Activated naive CD8-positive, alpha-beta T cell (primary cell): ENCODE measurements at regions not wholly inside any gene's neighbourhood (a gene's known extent, or its start where the extent isn't known, plus 50 kb on each side); places are given as distances from the start of the nearest gene placed in this dataset.
A peak's percentile ranks its signal among the peaks of the same experiment; 100 is the strongest.

Experiments used
- H3K27ac Mint-ChIP-seq: one replicate; pipeline ENCODE4 v1.8.0; 2021; ENCODE audit warnings: mixed read lengths
- H3K27me3 Mint-ChIP-seq: one replicate; pipeline ENCODE4 v1.8.0; 2021; ENCODE audit warnings: mixed read lengths
- H3K36me3 Mint-ChIP-seq: one replicate; pipeline ENCODE4 v1.8.0; 2021; ENCODE audit warnings: mixed read lengths
- H3K4me1 Mint-ChIP-seq: one replicate; pipeline ENCODE4 v1.8.0; 2021; ENCODE audit warnings: low read depth, mixed read lengths
- H3K4me3 Mint-ChIP-seq: one replicate; pipeline ENCODE4 v1.8.0; 2021; ENCODE audit warnings: mild to moderate bottlenecking, mixed read lengths
- H3K9me3 Mint-ChIP-seq: one replicate; pipeline ENCODE4 v1.8.0; 2021; ENCODE audit warnings: low read depth, mixed read lengths

DNA sequence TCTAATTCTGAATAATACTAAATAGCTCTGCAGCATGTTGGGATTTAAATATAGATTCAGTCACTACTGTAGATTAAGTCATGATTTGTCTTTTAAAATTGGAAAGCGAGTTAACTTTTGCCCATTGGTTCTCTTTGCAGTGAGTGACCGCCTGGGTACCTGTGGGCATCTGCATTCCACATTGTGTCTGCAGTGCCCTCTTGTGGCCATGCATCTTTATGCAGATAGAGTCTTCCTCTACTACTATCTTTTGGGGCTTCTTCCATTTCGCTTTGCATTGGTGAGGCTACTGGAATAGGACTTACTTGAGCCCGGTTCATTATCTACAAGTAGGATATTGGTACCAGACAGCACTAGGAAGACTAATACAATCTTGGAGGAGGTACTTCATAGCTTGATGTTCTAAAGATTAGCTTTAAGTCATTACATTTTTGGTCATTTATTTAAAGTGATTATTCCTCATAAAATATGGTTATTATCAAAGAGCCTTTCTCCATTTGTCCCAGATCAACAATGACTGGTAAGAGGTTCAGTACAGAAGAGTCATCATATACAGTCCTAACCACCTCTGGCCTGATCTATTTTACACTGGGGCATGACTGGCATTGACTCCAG, 203.0 kb downstream of the SOCS6 start:
- H3K4me1 Mint-ChIP-seq: peaks cover 19% of the 10 kb centered on the region
- H3K27ac Mint-ChIP-seq: no peak overlapping the region
- no peak overlapping the region for H3K4me3 Mint-ChIP-seq
- H3K27me3 Mint-ChIP-seq: no peaks in the 10 kb centered on the region
- H3K9me3 Mint-ChIP-seq: no peaks in the 10 kb centered on the region
- H3K36me3 Mint-ChIP-seq: no peaks in the 10 kb centered on the region

DNA sequence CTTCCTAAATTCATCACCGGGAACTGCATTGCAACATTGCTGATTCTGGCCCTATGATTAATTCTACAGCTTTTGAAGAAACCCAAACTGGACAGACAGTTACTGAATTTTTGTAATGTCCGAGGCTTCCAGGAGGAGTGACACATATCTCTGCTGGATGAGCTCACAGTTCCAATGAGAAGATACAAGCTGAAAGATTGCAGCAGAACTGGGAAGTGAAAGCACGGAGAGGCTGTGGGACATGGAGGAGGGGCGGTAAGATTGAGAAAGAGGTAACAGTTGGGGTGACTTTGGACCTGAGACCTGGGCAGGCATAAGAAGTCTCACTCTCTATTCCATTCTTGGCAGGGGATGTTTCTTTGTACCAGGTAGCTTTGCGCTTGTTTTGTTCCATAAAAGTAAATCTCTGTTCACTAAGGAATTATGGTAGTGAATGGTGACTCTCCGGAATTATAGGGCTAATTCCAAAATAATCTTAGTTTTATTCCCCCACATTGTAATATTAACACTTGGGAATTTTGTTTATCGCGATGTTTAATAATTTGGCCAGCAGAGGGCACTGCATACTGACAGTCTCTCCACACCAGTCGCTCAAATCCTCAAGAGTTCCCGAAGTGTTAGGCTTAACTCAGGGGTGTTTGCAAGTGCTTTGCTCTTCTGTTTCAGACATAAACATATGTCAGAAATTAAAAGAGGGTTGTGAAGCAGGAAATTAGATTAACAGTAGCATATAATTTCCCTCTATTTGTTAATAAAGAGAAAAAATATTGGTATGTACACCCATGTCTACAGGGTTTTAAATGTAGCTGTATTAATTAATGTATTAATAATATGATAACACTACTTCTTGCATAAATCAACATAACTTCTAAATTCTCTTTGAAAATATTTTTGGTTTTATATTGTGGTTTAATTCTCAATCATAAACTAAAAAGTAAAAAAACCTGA, 201.4 kb downstream of the SOCS6 start:
- Mint-ChIP-seq H3K27me3 (no peaks in the 10 kb centered on the region), H3K27ac (no peak overlapping the region), H3K4me3 (no peak overlapping the region), H3K4me1 (peaks cover 19% of the 10 kb centered on the region), H3K9me3 (no peaks in the 10 kb centered on the region), H3K36me3 (no peaks in the 10 kb centered on the region)

DNA sequence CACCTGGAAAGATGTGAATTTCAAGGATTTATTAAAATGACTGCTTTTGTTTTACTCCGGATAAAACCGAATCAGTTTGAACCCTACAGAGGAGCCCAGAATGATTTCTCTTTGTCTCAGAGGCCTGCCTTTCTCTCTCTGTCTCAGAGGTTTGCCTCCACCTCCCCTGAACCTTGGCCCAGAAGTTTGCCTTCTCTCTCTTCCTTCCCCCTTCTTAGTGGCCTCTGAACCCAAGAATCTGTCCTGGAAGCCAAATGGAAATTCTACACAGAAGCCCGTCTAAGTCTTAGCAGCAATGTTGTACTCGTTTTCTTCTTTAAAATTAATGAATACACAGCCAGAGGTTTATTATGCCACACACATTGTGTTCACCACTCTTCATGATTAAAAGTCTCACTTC, 200.7 kb downstream of the SOCS6 start:
- Mint-ChIP-seq H3K4me1 (peaks cover 19% of the 10 kb centered on the region), H3K27me3 (no peaks in the 10 kb centered on the region), H3K9me3 (no peaks in the 10 kb centered on the region), H3K36me3 (no peaks in the 10 kb centered on the region), H3K4me3 (no peak overlapping the region), H3K27ac (no peak overlapping the region)

DNA sequence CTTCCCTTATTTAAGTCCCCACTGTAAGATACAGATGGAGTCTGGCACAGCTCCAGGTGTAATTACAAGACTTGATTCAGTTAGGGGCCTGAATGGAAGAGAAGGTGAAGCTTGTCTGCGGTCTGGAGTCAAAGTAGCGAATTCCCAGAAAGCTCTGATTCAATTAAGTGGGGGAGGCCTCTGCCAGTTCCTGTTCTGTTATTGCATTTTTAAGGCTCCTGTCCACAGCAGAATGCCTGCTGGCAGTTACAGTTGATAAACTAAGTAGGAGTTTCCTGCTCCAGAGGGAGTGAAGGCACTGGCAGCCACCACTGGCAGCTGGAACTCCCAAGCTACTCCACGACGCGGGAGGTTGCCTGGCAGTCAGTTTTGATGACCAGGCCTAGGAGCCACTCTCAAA, 181.1 kb downstream of the SOCS6 start:
- Mint-ChIP-seq H3K4me1 (no peaks in the 10 kb centered on the region), H3K4me3 (no peak overlapping the region), H3K36me3 (no peaks in the 10 kb centered on the region), H3K9me3 (no peaks in the 10 kb centered on the region), H3K27ac (no peak overlapping the region), H3K27me3 (no peaks in the 10 kb centered on the region)

DNA sequence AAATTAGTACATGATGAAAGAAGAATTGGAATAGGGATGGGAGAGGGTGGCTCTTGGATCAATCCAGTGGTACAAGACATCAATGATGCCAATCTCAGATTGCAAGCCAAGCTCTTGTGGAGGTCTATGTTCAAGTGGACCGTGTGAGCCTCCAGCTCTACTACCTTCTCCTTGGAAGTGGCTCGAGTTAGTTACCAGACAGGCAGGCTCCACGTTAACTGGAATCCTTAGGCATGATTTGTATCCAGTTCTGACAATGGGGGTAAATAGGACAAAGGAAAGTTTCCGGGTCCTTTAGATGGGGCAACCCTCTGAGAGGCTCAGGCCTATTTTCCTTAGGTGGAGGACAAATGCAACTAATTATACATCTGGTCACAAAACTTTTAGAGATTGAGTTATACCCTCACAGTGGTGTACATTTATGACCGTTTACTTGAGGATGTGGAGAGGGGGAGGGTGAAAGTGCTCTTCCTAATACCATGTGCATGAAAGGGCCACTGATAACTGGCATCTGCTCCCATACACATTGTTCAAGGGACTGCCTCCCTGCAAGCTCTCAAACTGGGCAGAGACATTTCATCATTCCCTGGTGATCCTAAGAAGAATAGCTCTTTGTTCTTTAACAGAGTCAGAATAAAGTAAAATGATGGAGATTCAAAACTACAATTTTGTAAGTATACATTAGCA, 180.2 kb downstream of the SOCS6 start:
- H3K9me3 Mint-ChIP-seq: no peaks in the 10 kb centered on the region
- no peak overlapping the region for H3K27ac Mint-ChIP-seq
- H3K4me1 Mint-ChIP-seq: peaks cover 7% of the 10 kb centered on the region
- H3K4me3 Mint-ChIP-seq: no peak overlapping the region
- no peaks in the 10 kb centered on the region for H3K27me3 Mint-ChIP-seq
- H3K36me3 Mint-ChIP-seq: no peaks in the 10 kb centered on the region

DNA sequence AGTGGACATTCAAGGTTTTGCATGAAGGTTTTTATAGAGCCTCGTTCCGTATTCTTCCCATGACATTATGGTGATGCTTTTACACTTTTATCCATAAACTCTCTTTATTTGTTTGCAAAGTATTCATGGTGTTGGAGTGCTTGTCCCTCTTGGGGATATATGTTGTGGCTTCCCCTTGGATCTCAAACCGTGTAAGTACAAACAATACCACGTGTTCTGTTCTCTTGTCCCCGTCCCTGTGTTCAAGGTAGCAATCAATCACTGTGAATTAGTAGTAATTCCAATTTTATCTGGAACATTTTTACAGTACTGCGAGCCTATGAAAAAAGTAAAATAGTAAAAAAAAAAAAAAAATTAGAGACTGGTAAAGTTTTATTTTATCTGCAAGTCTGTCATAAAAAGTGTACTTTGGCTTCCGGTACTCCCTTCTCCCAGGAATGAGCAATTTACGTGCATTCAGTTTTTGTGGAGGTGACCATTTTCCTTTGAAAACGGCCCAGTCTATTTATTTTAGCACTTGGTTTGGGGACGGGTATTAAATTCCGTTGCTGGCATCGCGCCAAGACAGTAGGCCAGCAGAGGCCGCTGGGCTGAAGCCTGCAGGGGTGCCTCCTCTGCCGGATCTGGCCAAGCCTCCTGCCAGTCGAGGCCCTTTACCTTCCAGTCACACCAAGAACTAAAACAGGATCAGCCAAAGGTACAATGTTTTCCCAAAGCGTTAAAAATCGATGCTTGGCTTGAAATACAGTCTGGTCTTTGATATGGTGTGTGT, 175.7 kb downstream of the SOCS6 start:
- no peaks in the 10 kb centered on the region for H3K9me3 Mint-ChIP-seq
- H3K4me1 Mint-ChIP-seq: peaks cover 7% of the 10 kb centered on the region
- H3K4me3 Mint-ChIP-seq: peak overlapping the region; percentile 82
- no peaks in the 10 kb centered on the region for H3K27me3 Mint-ChIP-seq
- H3K27ac Mint-ChIP-seq: no peak overlapping the region
- H3K36me3 Mint-ChIP-seq: no peaks in the 10 kb centered on the region

DNA sequence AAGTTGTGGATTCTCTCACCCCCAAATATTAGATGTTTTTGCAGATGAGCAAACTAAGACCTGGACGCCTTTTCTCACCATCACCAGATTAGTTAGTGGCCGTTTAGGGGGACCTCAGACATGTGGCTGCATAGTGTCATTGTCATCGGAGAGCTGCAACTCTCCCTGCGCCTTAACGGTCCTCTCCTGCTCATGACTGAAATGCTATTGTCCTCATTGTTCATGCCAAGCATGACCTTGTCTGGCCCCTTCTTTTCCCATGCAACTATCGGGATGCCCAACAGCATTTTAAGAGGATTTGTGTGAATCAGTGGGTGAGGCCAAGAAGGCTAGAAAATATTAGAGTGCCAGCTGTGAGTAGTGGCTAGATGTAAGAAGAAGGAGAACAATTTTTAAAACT, 174.2 kb downstream of the SOCS6 start:
- no peak overlapping the region for H3K27ac Mint-ChIP-seq
- no peaks in the 10 kb centered on the region for H3K9me3 Mint-ChIP-seq
- no peaks in the 10 kb centered on the region for H3K27me3 Mint-ChIP-seq
- H3K36me3 Mint-ChIP-seq: no peaks in the 10 kb centered on the region
- no peak overlapping the region for H3K4me3 Mint-ChIP-seq
- peaks cover 7% of the 10 kb centered on the region for H3K4me1 Mint-ChIP-seq

DNA sequence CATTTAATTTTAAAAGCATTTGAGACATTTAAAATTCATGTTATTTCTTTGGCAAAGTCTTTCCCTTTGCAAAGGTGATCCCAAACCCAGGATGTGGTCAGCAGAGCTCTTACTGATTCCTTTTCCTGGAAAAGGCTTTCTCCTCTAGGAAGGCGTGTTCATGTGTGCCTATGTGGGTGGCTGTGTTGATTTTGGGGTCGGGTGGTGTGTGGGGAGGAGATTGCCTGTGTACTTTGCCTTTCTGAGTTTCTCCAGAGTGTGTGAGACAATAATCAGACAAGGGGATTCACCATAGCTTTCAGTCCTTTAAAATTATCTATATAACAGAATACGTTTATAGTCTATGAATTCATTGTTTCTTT, 173.2 kb downstream of the SOCS6 start:
- Mint-ChIP-seq H3K27me3 (no peaks in the 10 kb centered on the region), H3K27ac (no peak overlapping the region), H3K9me3 (no peaks in the 10 kb centered on the region), H3K36me3 (no peaks in the 10 kb centered on the region), H3K4me1 (peaks cover 7% of the 10 kb centered on the region), H3K4me3 (no peak overlapping the region)

DNA sequence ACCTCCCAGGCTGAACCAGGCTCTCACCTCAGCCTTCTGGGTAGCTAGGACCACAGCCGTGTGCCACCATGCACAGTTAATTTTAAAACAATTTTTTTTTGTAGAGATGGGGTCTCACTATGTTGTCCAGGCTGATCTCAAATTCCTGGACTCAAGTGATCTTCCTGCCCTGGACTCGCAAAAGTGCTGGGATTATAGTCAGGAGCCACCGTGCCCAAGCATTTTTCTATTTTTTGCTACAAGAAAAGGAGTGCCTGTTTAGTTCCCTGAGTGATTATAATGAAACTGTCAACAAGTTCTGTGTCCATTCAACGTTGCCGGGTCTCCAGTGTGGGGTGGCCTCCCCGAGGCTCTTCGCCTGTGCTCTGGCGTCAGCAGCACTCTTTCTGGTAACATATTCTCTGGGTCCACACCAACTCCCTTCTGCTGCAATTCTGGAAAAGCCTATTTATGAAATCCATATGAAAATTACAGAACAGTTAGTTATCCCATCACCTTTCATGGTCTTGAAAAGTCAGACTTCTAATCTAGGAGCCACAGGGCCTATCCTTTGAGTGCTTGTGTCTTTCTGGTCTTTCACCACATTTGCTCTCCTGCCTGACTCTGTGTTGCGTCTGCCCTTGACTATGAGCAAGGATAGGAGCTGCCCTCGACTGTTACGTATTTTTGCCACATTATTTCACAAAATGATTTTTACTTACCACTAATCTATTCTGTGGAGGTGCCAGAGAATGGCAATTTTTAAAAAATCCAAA, 172.7 kb downstream of the SOCS6 start:
- H3K36me3 Mint-ChIP-seq: no peaks in the 10 kb centered on the region

DNA sequence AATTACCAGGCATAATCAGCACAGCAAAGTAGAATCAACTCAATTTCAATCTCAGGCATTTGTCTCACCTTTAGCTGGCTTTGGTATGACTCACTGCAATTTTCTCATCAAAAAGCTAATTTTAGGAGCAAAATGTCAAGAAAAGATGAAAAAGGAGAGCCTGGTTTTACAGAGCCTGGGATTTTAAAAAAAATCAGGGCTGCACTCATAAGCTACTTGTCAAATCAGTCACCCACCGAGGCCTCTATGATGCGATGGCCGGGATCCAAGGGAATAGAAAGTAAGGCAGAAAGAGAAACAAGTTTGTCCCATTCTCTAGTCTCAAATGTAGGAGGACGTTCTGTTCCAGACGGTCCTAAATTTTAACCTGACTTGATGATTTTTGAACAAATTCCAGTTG, 170.9 kb downstream of the SOCS6 start:
- Mint-ChIP-seq H3K27me3 (no peaks in the 10 kb centered on the region), H3K27ac (no peak overlapping the region), H3K4me3 (no peak overlapping the region), H3K4me1 (peaks cover 6% of the 10 kb centered on the region), H3K36me3 (no peaks in the 10 kb centered on the region), H3K9me3 (no peaks in the 10 kb centered on the region)

More for the DNA sequence above, 172.7 kb downstream of the SOCS6 start:
- peaks cover 7% of the 10 kb centered on the region for H3K4me1 Mint-ChIP-seq
- H3K27ac Mint-ChIP-seq: no peak overlapping the region
- no peaks in the 10 kb centered on the region for H3K9me3 Mint-ChIP-seq
- no peaks in the 10 kb centered on the region for H3K27me3 Mint-ChIP-seq
- H3K4me3 Mint-ChIP-seq: no peak overlapping the region

DNA sequence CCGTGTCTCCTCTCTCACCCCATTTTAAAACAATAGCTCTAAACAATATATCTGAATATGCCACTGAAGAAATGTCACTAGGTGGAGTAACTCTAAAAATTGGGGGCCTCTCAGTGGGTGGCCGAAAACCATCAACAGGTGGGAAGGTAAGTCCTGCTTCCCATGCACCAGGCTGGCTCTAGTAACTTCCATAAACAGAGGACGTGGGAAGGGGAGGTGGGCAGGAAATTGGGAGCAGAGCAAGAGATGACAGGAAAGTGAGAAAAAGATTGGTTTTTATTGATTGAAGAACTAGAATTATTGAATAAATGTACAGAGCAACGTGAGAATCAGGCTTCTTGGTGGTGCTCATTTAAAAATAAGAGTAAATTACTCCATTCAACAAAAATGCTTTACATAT, 170.4 kb downstream of the SOCS6 start:
- Mint-ChIP-seq H3K4me1 (peaks cover 2% of the 10 kb centered on the region), H3K27me3 (no peaks in the 10 kb centered on the region), H3K9me3 (no peaks in the 10 kb centered on the region), H3K36me3 (no peaks in the 10 kb centered on the region), H3K27ac (no peak overlapping the region), H3K4me3 (no peak overlapping the region)

DNA sequence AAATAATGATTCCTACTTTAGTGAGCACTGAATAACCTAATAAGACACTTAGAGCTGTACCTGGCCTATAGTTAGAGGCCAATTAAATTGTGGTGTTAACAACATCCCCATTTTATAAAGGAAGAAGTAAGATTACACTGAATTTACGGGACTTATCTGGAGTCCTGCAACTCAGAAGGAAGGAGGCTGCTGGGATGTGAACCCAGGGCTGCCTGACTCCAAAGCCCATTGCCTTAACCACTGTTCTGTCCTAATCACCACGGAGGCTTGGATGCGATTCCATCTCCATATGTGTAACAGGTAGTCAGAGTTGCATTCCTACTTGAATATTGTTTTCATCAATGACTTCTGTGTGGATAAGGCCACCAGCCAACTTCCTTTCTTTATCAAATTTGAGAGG, 168.9 kb downstream of the SOCS6 start:
- Mint-ChIP-seq H3K27me3 (no peaks in the 10 kb centered on the region), H3K9me3 (no peaks in the 10 kb centered on the region), H3K4me1 (no peaks in the 10 kb centered on the region), H3K4me3 (no peak overlapping the region), H3K36me3 (no peaks in the 10 kb centered on the region), H3K27ac (no peak overlapping the region)

DNA sequence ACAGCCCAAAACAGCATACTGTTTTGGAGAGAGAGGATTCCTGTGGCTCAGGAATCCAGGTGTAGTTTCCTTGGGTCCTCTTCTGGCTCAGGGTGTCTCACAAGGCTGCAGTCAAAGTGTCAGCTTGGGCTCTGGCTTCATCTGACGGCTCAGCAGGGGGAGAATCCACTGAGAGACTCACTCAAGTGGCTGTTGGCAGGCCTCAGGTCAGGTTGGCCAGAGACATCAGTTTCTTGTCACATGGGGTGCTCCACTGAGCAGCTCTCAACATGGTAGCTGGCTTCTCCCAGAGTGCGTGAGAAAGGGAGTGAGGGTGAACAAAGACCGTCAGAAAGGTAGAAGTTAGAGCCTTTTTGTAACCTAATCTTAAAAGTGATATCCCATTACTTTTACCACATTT, 168.4 kb downstream of the SOCS6 start:
- no peaks in the 10 kb centered on the region for H3K36me3 Mint-ChIP-seq
- no peaks in the 10 kb centered on the region for H3K4me1 Mint-ChIP-seq
- H3K9me3 Mint-ChIP-seq: no peaks in the 10 kb centered on the region
- no peaks in the 10 kb centered on the region for H3K27me3 Mint-ChIP-seq
- no peak overlapping the region for H3K4me3 Mint-ChIP-seq
- no peak overlapping the region for H3K27ac Mint-ChIP-seq

DNA sequence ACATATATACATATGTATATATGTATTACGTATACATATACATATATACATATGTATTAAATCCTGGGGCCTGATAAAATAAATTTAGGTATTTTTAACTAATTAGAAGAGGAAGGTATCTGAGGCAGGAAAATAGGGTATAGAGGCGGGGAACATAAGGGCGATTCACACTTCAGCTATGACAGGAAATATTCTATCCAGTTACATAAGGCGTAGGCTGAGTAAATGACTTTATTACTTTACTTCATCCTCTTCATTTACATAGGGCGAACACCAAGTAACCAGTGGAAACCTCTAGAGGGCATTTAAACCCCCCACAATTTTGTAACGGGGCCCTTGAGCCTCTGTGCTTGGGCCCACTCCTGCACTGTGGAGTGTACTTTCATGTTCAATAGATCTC, 167.5 kb downstream of the SOCS6 start:
- Mint-ChIP-seq H3K9me3 (no peaks in the 10 kb centered on the region), H3K36me3 (no peaks in the 10 kb centered on the region), H3K27me3 (no peaks in the 10 kb centered on the region), H3K4me1 (no peaks in the 10 kb centered on the region), H3K4me3 (no peak overlapping the region), H3K27ac (no peak overlapping the region)
